IPS DF 6.9 (cell line): ENCODE measurements at regions not wholly inside any gene's neighbourhood (a gene's known extent, or its start where the extent isn't known, plus 50 kb on each side); places are given as distances from the start of the nearest gene placed in this dataset.
A peak's percentile ranks its signal among the peaks of the same experiment; 100 is the strongest.

Experiments
- DNase-seq: peaks from one replicate; pipeline ENCODE4 v3.0.0-alpha.2; 2013; ENCODE audit warnings: low read depth, low spot score
- H3K27ac ChIP-seq: one replicate; pipeline ENCODE4 v1.5.1; 2013; ENCODE audit warnings: low read length, control low read depth
- H3K27me3 ChIP-seq: 2 replicates; pipeline ENCODE4 v1.6.1; 2013; ENCODE audit warnings: mild to moderate bottlenecking, low read length; ENCODE audit not compliant: control insufficient read depth, insufficient read depth
- H3K36me3 ChIP-seq: 2 replicates; pipeline ENCODE4 v1.6.1; 2013; ENCODE audit warnings: low read length; ENCODE audit not compliant: control insufficient read depth, insufficient read depth
- H3K4me1 ChIP-seq: 2 replicates; pipeline ENCODE4 v1.6.1; 2013; ENCODE audit warnings: low read length; ENCODE audit not compliant: control insufficient read depth, insufficient read depth
- H3K4me3 ChIP-seq: 2 replicates; pipeline ENCODE4 v1.5.1; 2013; ENCODE audit warnings: mild to moderate bottlenecking, low read length
- H3K9me3 ChIP-seq: 2 replicates; pipeline ENCODE4 v1.6.1; 2013; ENCODE audit warnings: low read length, inconsistent platforms; ENCODE audit not compliant: control insufficient read depth, insufficient read depth
- WGBS: extraction: QIAGEN DNeasy Blood & Tissue Kit; methylation state at CpG from one replicate; pipeline ENCODE4 v1.1.7; 2013; ENCODE audit warnings: mixed read lengths, missing lambda C conversion rate; ENCODE audit not compliant: insufficient read length, insufficient coverage; 5-methylcytosine and 5-hydroxymethylcytosine counted together

DNA sequence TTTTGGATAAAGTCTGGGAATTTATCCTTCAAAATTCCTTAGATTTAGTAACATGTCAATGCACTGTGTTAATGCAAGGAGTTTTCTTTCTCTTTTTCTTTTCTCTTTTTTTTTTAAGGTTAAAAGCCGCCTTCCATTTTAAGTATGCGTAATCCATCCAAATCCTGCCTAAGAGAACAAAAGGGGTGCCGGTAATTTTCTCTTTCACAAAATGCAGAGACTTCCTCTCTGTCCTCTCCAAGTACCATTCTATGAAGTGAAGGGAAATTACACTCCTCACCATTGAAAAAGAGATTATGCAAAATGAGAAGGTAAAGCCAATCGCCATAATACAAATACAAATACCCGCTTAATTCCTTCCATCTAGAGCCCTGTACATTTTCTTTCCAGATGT lies 273.8 kb downstream of the BLID start:
- Histone ChIP-seq H3K4me1 (no peaks in the 10 kb centered on the region), H3K4me3 (no peak overlapping the region), H3K36me3 (no peaks in the 10 kb centered on the region), H3K9me3 (no peaks in the 10 kb centered on the region), H3K27me3 (no peaks in the 10 kb centered on the region), H3K27ac (no peak overlapping the region)
- no CpG with 5 or more reads among the region's 5 CpGs for WGBS
- no peak for DNase-seq

DNA sequence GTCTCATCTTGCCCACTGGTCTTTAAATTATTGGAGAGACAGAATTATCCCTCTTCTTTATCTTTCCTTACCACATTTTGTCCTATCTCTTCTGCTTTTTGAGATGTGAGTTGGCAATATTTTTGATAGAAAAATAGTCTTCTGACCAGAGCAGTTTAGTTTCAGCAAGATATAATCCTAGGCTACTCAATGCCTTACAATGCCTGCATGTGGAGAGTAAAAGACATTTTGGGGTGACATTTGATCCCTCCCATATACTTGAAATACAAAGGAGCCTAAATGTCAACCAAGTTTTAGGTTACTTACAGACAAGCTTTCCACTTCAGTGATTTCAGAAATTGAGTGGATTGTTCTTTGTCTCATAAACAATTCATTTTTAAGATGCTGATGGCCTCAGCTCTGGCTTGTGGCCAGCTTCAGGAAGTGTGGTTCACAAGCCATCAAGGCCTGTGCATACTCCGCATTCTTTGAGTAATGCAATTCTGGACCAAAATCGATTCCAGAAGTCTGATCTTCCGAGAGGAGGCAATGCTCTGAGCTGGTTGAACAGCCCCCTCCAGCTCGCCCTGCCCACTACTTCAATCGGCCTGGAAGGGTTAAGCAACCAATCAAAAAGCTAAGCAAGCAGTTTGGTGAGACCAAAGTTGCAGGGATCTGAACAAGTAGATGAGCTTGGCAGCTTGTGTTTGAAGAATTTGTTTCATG lies 274.4 kb downstream of the BLID start:
- no peaks in the 10 kb centered on the region for H3K27me3 ChIP-seq
- H3K4me1 ChIP-seq = no peaks in the 10 kb centered on the region
- no CpG with 5 or more reads among the region's 5 CpGs for WGBS
- H3K9me3 ChIP-seq = no peaks in the 10 kb centered on the region
- no peak overlapping the region for H3K4me3 ChIP-seq
- no peaks in the 10 kb centered on the region for H3K36me3 ChIP-seq
- DNase-seq = peak; percentile 5
- no peak overlapping the region for H3K27ac ChIP-seq

DNA sequence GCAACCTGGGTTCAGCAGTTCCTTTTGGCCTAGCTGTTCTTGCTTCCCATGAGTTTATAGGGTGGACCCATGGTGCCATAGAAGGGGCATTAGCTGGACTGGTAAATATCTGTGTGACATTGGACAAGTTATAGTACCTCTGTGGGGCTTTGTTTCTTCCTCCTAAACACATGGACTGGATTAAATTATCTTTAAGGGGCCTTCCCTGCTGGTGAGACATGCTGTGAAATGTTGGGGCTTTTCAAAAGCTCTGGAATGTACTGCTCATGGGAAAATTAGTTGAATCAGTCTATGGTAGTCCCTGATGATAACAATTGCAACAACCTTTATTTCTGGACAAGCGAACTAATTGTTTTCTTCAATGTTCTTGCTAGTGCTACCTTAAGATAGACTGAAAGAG lies 276.2 kb downstream of the BLID start:
- no peaks in the 10 kb centered on the region for H3K9me3 ChIP-seq
- no CpG with 5 or more reads among the region's 1 CpG for WGBS
- no peak for DNase-seq
- no peak overlapping the region for H3K27ac ChIP-seq
- no peaks in the 10 kb centered on the region for H3K4me1 ChIP-seq
- H3K27me3 ChIP-seq = no peaks in the 10 kb centered on the region
- H3K36me3 ChIP-seq = no peaks in the 10 kb centered on the region
- H3K4me3 ChIP-seq = no peak overlapping the region

DNA sequence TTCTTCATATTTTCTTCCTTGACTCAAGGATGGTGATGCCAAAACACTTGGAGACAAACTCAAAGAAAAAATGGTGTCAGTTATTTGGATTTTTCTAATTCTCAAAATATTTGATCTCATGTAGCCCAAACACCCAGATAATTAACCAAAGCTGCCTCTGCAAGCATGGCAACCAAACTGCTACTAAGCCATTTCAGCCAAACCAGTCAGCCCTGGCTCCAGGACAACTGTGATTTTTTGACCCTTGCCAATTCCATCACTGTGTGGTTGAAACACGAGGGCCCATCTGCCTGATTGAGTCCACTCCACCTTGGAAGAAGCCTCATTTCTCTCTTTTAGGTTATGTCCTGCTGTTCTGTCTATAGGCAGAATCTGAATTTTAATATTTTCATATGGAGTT lies 277.4 kb downstream of the BLID start:
- Histone ChIP-seq H3K36me3 (no peaks in the 10 kb centered on the region), H3K4me1 (no peaks in the 10 kb centered on the region), H3K4me3 (no peak overlapping the region), H3K27ac (no peak overlapping the region), H3K9me3 (no peaks in the 10 kb centered on the region), H3K27me3 (no peaks in the 10 kb centered on the region)
- WGBS = no CpG with 5 or more reads among the region's 1 CpG
- no peak for DNase-seq

DNA sequence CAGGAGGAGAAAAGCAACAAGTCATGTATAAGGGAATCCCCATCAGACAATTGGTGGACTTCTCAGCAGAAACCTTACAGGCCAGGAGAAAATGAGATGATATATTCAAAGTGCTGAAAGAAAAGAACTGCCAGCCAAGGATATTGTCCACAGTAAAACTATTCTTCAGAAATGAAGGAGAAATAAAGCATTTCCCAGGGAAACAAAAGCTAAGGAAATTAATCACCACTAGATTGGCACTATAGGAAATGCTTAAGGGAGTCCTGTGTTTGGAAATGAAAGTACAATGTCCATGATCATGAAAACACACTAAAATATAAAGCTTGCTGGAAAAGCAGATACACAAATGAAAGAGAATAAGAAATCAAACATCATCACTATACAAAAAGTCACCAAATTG lies 282.0 kb downstream of the BLID start:
- no peaks in the 10 kb centered on the region for H3K4me1 ChIP-seq
- H3K4me3 ChIP-seq = no peak overlapping the region
- no peaks in the 10 kb centered on the region for H3K9me3 ChIP-seq
- H3K27ac ChIP-seq = no peak overlapping the region
- no peaks in the 10 kb centered on the region for H3K27me3 ChIP-seq
- DNase-seq = no peak
- H3K36me3 ChIP-seq = no peaks in the 10 kb centered on the region

DNA sequence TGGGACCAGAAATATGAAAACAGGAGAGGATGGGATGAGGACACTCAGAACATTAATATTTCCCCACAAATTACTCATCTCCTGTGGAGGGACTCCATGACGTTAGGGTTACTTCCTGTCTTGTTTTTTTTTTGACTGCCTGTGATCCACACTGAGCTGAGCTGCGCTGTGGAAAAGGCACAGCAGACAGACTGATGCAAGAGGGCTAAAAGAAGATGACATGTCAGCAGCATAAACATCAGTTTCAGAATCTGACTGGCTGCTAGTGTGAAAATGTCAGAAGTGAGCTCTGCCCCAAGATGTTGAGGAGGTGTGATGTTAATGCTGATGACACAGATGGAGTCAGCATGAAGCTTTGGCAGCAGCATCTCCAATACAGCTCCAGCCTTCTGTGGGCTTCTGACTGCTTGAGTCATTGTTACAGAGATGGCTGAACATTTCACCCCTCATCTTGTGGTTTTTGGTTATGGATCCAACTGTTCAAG lies 286.8 kb downstream of the BLID start:
- Histone ChIP-seq H3K27ac (no peak overlapping the region), H3K4me3 (no peak overlapping the region), H3K27me3 (no peaks in the 10 kb centered on the region), H3K4me1 (no peaks in the 10 kb centered on the region), H3K36me3 (no peaks in the 10 kb centered on the region), H3K9me3 (no peaks in the 10 kb centered on the region)
- no CpG with 5 or more reads among the region's 2 CpGs for WGBS
- DNase-seq = no peak

DNA sequence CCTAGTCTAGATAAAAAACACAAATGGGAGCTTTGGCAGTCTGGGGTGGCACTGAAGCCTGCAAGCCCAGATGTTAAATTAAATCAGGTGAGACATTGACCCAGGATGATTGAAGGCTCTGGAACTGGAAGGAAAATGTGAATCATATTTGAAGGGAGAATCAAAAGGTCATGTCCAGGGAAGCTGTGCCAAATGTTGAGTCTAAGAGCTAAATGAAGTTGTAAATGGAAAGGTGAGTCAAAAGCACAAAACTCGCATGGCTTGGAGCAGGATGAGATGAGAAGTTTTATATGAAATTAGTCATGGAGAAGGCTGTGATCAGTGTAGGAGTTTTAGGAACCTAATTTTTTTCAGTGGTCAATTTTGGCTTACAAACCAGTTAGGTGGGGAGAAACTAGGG lies 301.1 kb downstream of the BLID start:
- Histone ChIP-seq H3K27ac (no peak overlapping the region), H3K36me3 (no peaks in the 10 kb centered on the region), H3K4me1 (no peaks in the 10 kb centered on the region), H3K4me3 (no peak overlapping the region), H3K27me3 (no peaks in the 10 kb centered on the region), H3K9me3 (no peaks in the 10 kb centered on the region)
- no peak for DNase-seq
- WGBS = no CpG with 5 or more reads among the region's 1 CpG

DNA sequence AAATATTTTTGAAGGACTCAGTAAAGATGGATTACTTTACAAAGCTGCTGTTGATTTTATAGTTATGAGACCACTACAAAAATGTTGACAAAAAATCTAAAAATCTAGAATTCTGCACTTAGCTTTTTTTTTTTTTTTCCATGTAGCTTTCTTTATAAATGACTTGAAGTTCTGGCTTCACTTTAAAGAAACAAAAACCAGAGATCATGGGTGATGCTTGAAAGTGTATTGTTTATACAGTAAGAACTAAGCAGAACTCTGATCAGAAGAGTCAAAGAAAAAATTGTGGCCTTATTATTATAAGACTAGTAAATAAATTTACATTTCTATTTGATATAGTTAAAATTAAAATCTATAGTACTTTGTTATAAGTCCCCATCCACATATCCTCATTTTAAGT lies 301.7 kb downstream of the BLID start:
- H3K4me1 ChIP-seq = no peaks in the 10 kb centered on the region
- no peak overlapping the region for H3K4me3 ChIP-seq
- no peaks in the 10 kb centered on the region for H3K9me3 ChIP-seq
- no peak for DNase-seq
- H3K27me3 ChIP-seq = no peaks in the 10 kb centered on the region
- no peaks in the 10 kb centered on the region for H3K36me3 ChIP-seq
- H3K27ac ChIP-seq = no peak overlapping the region

DNA sequence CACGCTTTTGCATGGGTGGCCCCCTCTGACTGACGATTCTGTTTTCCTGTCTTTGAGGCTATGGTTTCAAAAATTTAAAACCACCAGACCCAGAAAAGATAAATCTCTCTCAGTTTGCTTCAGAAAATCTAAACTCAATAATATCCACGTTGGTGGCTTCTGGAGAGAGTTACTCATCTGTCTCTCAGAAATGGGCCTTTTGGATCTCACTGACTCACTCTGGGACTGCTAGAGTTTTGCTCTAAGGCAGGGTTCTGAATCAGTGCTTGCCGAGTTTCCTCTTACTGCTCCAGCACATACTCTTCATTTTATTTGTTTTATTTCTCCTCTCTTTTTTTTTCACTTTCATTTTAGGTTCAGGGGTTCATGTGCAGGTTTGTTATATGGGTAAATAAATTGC lies 305.7 kb downstream of the BLID start:
- no peak for DNase-seq
- no peak overlapping the region for H3K4me3 ChIP-seq
- WGBS = no CpG with 5 or more reads among the region's 4 CpGs
- no peaks in the 10 kb centered on the region for H3K27me3 ChIP-seq
- H3K36me3 ChIP-seq = no peaks in the 10 kb centered on the region
- no peaks in the 10 kb centered on the region for H3K9me3 ChIP-seq
- peaks cover 2% of the 10 kb centered on the region; the same call in 1 of the 2 replicates for H3K4me1 ChIP-seq
- H3K27ac ChIP-seq = no peak overlapping the region

DNA sequence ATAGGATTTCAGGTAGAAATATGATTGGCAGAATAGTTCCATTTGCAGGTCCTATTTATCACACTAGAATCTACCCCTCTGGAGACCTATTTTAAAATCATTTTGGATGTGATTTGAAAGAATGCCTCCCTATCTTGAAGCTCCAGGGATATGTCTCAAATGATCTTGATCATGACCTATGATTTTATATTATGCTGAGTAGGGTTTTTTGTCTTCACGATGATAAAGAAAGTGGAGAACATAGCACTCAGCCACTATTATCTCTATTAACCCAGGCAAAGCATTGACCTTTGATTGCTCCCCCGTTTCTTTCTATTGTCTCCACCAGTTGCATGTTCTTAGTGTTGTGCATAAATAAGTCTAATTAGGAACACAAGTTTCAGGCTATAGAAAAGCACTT lies 307.9 kb downstream of the BLID start:
- Histone ChIP-seq H3K4me1 (peaks cover 3% of the 10 kb centered on the region; the same call in 1 of the 2 replicates), H3K9me3 (no peaks in the 10 kb centered on the region), H3K27ac (no peak overlapping the region), H3K36me3 (no peaks in the 10 kb centered on the region), H3K4me3 (no peak overlapping the region), H3K27me3 (no peaks in the 10 kb centered on the region)
- no peak for DNase-seq
- no CpG with 5 or more reads among the region's 2 CpGs for WGBS

DNA sequence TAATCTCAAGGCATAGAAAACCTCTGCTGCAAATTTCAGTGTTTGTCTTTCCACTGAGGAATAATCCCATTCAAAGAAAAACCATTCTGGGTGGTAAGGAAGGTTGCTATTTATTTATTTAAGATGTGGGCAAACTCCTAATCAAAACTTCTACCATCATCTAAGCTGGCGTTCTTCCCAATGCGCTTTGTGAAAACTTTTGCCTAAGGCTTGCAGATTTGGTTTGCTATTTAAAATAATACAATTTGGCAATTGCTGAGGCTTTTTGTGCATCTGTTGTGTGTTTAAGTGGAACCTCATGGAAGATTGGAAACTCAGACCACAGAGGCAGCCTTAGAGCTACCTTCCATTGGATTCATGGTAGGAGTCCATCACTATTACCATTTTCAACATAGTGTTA lies 309.0 kb downstream of the BLID start:
- Histone ChIP-seq H3K27me3 (no peaks in the 10 kb centered on the region), H3K4me1 (peaks cover 3% of the 10 kb centered on the region; the same call in 1 of the 2 replicates), H3K27ac (no peak overlapping the region), H3K9me3 (no peaks in the 10 kb centered on the region), H3K4me3 (no peak overlapping the region), H3K36me3 (no peaks in the 10 kb centered on the region)
- no CpG with 5 or more reads among the region's 2 CpGs for WGBS
- DNase-seq = no peak
